H1 (cell line): ENCODE measurements at regions not wholly inside any gene's neighbourhood (a gene's known extent, or its start where the extent isn't known, plus 50 kb on each side); places are given as distances from the start of the nearest gene placed in this dataset.

Source experiments
- CTCF ChIA-PET: fragments of 300-600 bp; sonication (Branson Sonifier 250); formaldehyde crosslinking; loops from one replicate; lab custom pipeline; 2021; ENCODE audit not compliant: partially characterized antibody; lab: Charles Lee
- POLR2A ChIA-PET: fragments of 300-600 bp; sonication (Branson Sonifier 250); formaldehyde crosslinking; loops from one replicate; lab custom pipeline; 2021; ENCODE audit warnings: inconsistent platforms; ENCODE audit not compliant: partially characterized antibody; lab: Charles Lee
- DNase-seq, 2 experiments: peaks; one replicate each; pipeline versions ENCODE4 v3.0.0 to v3.0.0-alpha.2; 2010 to 2022; ENCODE audit warnings: low spot score in 2 of 2, low read depth in 1 of 2, mixed read lengths in 1 of 2
- FAIRE-seq: peaks from 2 replicates; lab custom pipeline; 2011; peaks lifted over from hg19 to GRCh38; lab: Jason Lieb, UNC
- H2AFZ ChIP-seq: 2 replicates; pipeline ENCODE4 v1.8.1; 2012; ENCODE audit warnings: low read length, inconsistent platforms
- H2AK5ac ChIP-seq: 2 replicates; pipeline ENCODE4 v1.6.1; 2013; ENCODE audit warnings: low read depth, low read length
- H2BK120ac ChIP-seq: replicated peaks from 2 replicates; pipeline ENCODE3; 2013; ENCODE audit warnings: low read depth, low read length, inconsistent platforms
- H2BK12ac ChIP-seq: 2 replicates; pipeline ENCODE4 v1.6.1; 2013; ENCODE audit warnings: low read depth, low read length
- H2BK15ac ChIP-seq: 2 replicates; pipeline ENCODE4 v1.6.1; 2013; ENCODE audit warnings: low read length
- H2BK20ac ChIP-seq: 2 replicates; pipeline ENCODE4 v1.6.1; 2013; ENCODE audit warnings: low read length
- H2BK5ac ChIP-seq: 2 replicates; pipeline ENCODE4 v1.6.1; 2013; ENCODE audit warnings: low read depth, low read length
- H3K14ac ChIP-seq: 2 replicates; pipeline ENCODE4 v1.6.1; 2013; ENCODE audit warnings: inconsistent platforms; ENCODE audit not compliant: insufficient read length
- H3K18ac ChIP-seq: 2 replicates; pipeline ENCODE4 v1.6.1; 2013; ENCODE audit warnings: low read length; ENCODE audit errors: extremely low read depth
- H3K23ac ChIP-seq: 2 replicates; pipeline ENCODE4 v1.6.1; 2013; ENCODE audit warnings: inconsistent platforms; ENCODE audit not compliant: insufficient read length
- H3K23me2 ChIP-seq: 2 replicates; pipeline ENCODE4 v1.6.1; 2013; ENCODE audit warnings: low read depth, low read length
- H3K27ac ChIP-seq: 2 replicates; pipeline ENCODE4 v1.6.1; 2011; ENCODE audit warnings: low read depth, low read length, inconsistent platforms
- H3K27me3 ChIP-seq, 4 experiments: replicated peaks in 1 of 4; 1 replicate in 1 of 4; 2 replicates in 3 of 4; pipeline versions ENCODE4 v1.6.1 to v1.8.1; 2011 to 2013; ENCODE audit warnings: low read length in 3 of 4, mild to moderate bottlenecking in 3 of 4, inconsistent platforms in 2 of 4, mixed read lengths in 2 of 4, moderate library complexity in 1 of 4; ENCODE audit not compliant: control insufficient read depth in 3 of 4, insufficient read depth in 3 of 4; ENCODE audit errors: extremely low read depth in 1 of 4
- H3K36me3 ChIP-seq, 4 experiments: 2 replicates each; pipeline versions ENCODE4 v1.6.1 to v1.8.1; 2011 to 2013; ENCODE audit warnings: mild to moderate bottlenecking in 4 of 4, low read length in 3 of 4, moderate library complexity in 2 of 4, control low read depth in 1 of 4, inconsistent platforms in 1 of 4; ENCODE audit not compliant: insufficient read depth in 4 of 4, control insufficient read depth in 2 of 4
- H3K4ac ChIP-seq: replicated peaks from 2 replicates; pipeline ENCODE3; 2013; ENCODE audit warnings: low read length, low read depth, mixed read lengths, inconsistent platforms; ENCODE audit not compliant: insufficient read length
- H3K4me1 ChIP-seq, 4 experiments: replicated peaks in 1 of 4; 1 replicate in 1 of 4; 2 replicates in 3 of 4; pipeline versions ENCODE4 v1.6.1 to v1.8.1; 2011 to 2013; ENCODE audit warnings: low read length in 3 of 4, inconsistent platforms in 2 of 4, mixed read lengths in 1 of 4; ENCODE audit not compliant: insufficient read depth in 4 of 4, control insufficient read depth in 3 of 4
- H3K4me2 ChIP-seq, 2 experiments: 2 replicates each; pipeline versions ENCODE4 v1.6.1 to v1.8.1; 2011 to 2013; ENCODE audit warnings: low read depth in 2 of 2, low read length in 2 of 2, control low read depth in 1 of 2, inconsistent platforms in 1 of 2, mild to moderate bottlenecking in 1 of 2; ENCODE audit not compliant: insufficient read depth in 1 of 2
- H3K4me3 ChIP-seq, 4 experiments: fragments of 200-600, 300-600 bp in 1 of 4; sonication (generic), shearing (Covaris generic), sonication (Bioruptor Twin) in 1 of 4; 2 replicates each; pipeline versions ENCODE4 v1.5.1 to v1.8.1; 2011 to 2016; ENCODE audit warnings: low read length in 4 of 4, low read depth in 3 of 4, control low read depth in 2 of 4, inconsistent platforms in 2 of 4, mild to moderate bottlenecking in 2 of 4, mixed read lengths in 1 of 4, moderate library complexity in 1 of 4; ENCODE audit not compliant: insufficient read depth in 2 of 4; ENCODE audit errors: extremely low read depth in 1 of 4
- H3K56ac ChIP-seq: replicated peaks from 2 replicates; pipeline ENCODE3; 2013; ENCODE audit warnings: low read depth, mild to moderate bottlenecking, mixed read lengths, low read length, inconsistent platforms; ENCODE audit not compliant: insufficient read length
- H3K79me1 ChIP-seq: 2 replicates; pipeline ENCODE4 v1.6.1; 2013; ENCODE audit warnings: low read depth, low read length, control low read depth
- H3K79me2 ChIP-seq, 2 experiments: 2 replicates each; pipeline versions ENCODE4 v1.6.1 to v1.8.1; 2012 to 2013; ENCODE audit warnings: low read length in 2 of 2, mild to moderate bottlenecking in 2 of 2, inconsistent platforms in 1 of 2; ENCODE audit not compliant: insufficient read depth in 2 of 2, control insufficient read depth in 1 of 2
- H3K9ac ChIP-seq, 4 experiments: replicated peaks in 1 of 4; 1 replicate in 1 of 4; 2 replicates in 3 of 4; pipeline versions ENCODE4 v1.6.1 to v1.8.1; 2011 to 2013; ENCODE audit warnings: low read depth in 3 of 4, low read length in 3 of 4, control low read depth in 2 of 4, mild to moderate bottlenecking in 2 of 4, moderate library complexity in 2 of 4, inconsistent platforms in 1 of 4; ENCODE audit errors: extremely low read depth in 1 of 4
- H3K9me3 ChIP-seq, 2 experiments: 2 replicates each; pipeline versions ENCODE4 v1.6.1 to v1.8.1; 2012 to 2013; ENCODE audit warnings: mild to moderate bottlenecking in 2 of 2, moderate library complexity in 2 of 2, control low read depth in 1 of 2, inconsistent platforms in 1 of 2, low read depth in 1 of 2, low read length in 1 of 2, mixed read lengths in 1 of 2; ENCODE audit not compliant: insufficient read depth in 2 of 2
- H4K20me1 ChIP-seq, 2 experiments: replicated peaks in 1 of 2; 2 replicates each; pipeline versions ENCODE3 to v1.8.1; 2011 to 2013; ENCODE audit warnings: inconsistent platforms in 2 of 2, low read length in 2 of 2, mild to moderate bottlenecking in 1 of 2; ENCODE audit not compliant: insufficient read depth in 2 of 2, control insufficient read depth in 1 of 2
- H4K5ac ChIP-seq: 2 replicates; pipeline ENCODE4 v1.6.1; 2013; ENCODE audit warnings: low read length, low read depth, mixed read lengths, inconsistent platforms; ENCODE audit not compliant: insufficient read length
- H4K8ac ChIP-seq: 2 replicates; pipeline ENCODE4 v1.8.0; 2013; ENCODE audit warnings: mild to moderate bottlenecking, moderate library complexity, low read length, inconsistent platforms; ENCODE audit not compliant: insufficient read depth; ENCODE audit errors: extremely low read depth
- H4K91ac ChIP-seq: replicated peaks from 2 replicates; pipeline ENCODE3; 2013; ENCODE audit warnings: low read length, mixed read lengths, inconsistent platforms; ENCODE audit not compliant: insufficient read length
- BCL11A ChIP-seq, 2 experiments: IDR thresholded peaks; one replicate each; pipeline ENCODE4 v1.6.1; 2011; ENCODE audit warnings: low read depth in 2 of 2, low read length in 2 of 2, mild to moderate bottlenecking in 2 of 2
- CHD1 ChIP-seq: IDR thresholded peaks from 2 replicates; pipeline ENCODE4 v1.6.1; 2012; ENCODE audit warnings: low read depth, low read length, improper control_type of control experiment
- GABPA ChIP-seq: IDR thresholded peaks from 2 replicates; pipeline ENCODE4 v1.6.1; 2011; ENCODE audit warnings: mild to moderate bottlenecking, low read length, moderate library complexity, borderline replicate concordance; ENCODE audit not compliant: insufficient read depth
- RAD21 ChIP-seq, 2 experiments: IDR thresholded peaks in 1 of 2; conservative IDR thresholded peaks in 1 of 2; 2 replicates each; pipeline ENCODE4 v1.6.1; 2011; ENCODE audit warnings: low read depth in 2 of 2, low read length in 2 of 2, improper control_type of control experiment in 1 of 2, inconsistent platforms in 1 of 2, mild to moderate bottlenecking in 1 of 2, moderate library complexity in 1 of 2
- SIX5 ChIP-seq: IDR thresholded peaks from 2 replicates; pipeline ENCODE4 v1.6.1; 2011; ENCODE audit warnings: mild to moderate bottlenecking, low read depth, low read length
- WGBS, 2 experiments: shearing (Covaris generic) in 1 of 2; methylation state at CpG; one replicate each; pipeline versions ENCODE4 v1.1.6 to v1.1.7; 2013 to 2015; ENCODE audit warnings: low lambda C conversion rate in 2 of 2, mixed read lengths in 2 of 2, inconsistent platforms in 1 of 2, low coverage in 1 of 2, missing lambda C conversion rate in 1 of 2; ENCODE audit not compliant: insufficient replicate concordance in 2 of 2, insufficient coverage in 1 of 2, insufficient read length in 1 of 2; ENCODE audit errors: extremely low coverage in 1 of 2, missing lambda C conversion rate in 1 of 2; 5-methylcytosine and 5-hydroxymethylcytosine counted together

- Histone ChIP-seq H3K27ac (no peak overlapping the region), H3K4me3 (no peak overlapping the region), H3K36me3 (no peaks in the 10 kb centered on the region), H3K23me2 (no peaks in the 10 kb centered on the region), H2BK15ac (no peak overlapping the region), H3K4ac (no peak overlapping the region), H4K91ac (no peak overlapping the region), H3K56ac (no peak overlapping the region), H3K79me1 (no peaks in the 10 kb centered on the region), H3K79me2 (no peaks in the 10 kb centered on the region; a peak in 1 of 4 replicates), H2AK5ac (no peak overlapping the region), H4K8ac (no peak overlapping the region), H3K9ac (no peak overlapping the region), H2BK20ac (no peak overlapping the region), H3K9me3 (no peaks in the 10 kb centered on the region), H3K18ac (no peak overlapping the region), H2AFZ (no peak overlapping the region), H3K4me2 (no peak overlapping the region), H4K20me1 (no peaks in the 10 kb centered on the region), H3K23ac (no peak overlapping the region), H2BK5ac (no peak overlapping the region), H3K4me1 (no peaks in the 10 kb centered on the region), H2BK120ac (no peak overlapping the region), H3K14ac (no peak overlapping the region), H2BK12ac (no peak overlapping the region), H4K5ac (no peak overlapping the region), H3K27me3 (no peaks in the 10 kb centered on the region)
- ChIA-PET CTCF (interaction anchor here (1.0 kb wide), 1 partner anchor 598 kb away, joined by 3 read pairs; no protein-coding TSS in a partner anchor), POLR2A (no interaction called here)
- FAIRE-seq (no peak), DNase-seq (no peak)
- WGBS, 2 experiments: 92% methylated on average over 3 of the region's 3 CpGs; no CpG with 5 or more reads in 1 of the 2 experiments
- TF ChIP-seq RAD21 (IDR thresholded peaks at IDR 0.05 in 1 of 2, conservative IDR thresholded peaks at IDR 0.05 in 1 of 2; ENCODE audit: low read depth in 2 of 2, low read length in 2 of 2): no peak
- no peak for TF ChIP-seq GABPA
- no peak for TF ChIP-seq BCL11A (IDR thresholded peaks at IDR 0.05; ENCODE audit: low read depth in 2 of 2, low read length in 2 of 2)
- no peak for TF ChIP-seq SIX5
- TF ChIP-seq CHD1: no peak
These were observed 268.8 kb downstream of the DLEU7 start for GRCh38 chr13:50574731-50575130.
